Neural cell (in vitro differentiated cells): ENCODE measurements at regions not wholly inside any gene's neighbourhood (a gene's known extent, or its start where the extent isn't known, plus 50 kb on each side); places are given as distances from the start of the nearest gene placed in this dataset.

Experiments used
- CTCF ChIP-seq: fragments of 450-650 bp; IDR thresholded peaks from 2 replicates; pipeline ENCODE4 v1.5.1; 2014; ENCODE audit warnings: antibody characterized with exemption, mild to moderate bottlenecking, moderate library complexity; ENCODE audit not compliant: poor library complexity, severe bottlenecking
- SMC3 ChIP-seq: fragments of 450-650 bp; conservative IDR thresholded peaks from 2 replicates; pipeline ENCODE4 v1.6.1; 2014; ENCODE audit warnings: antibody characterized with exemption, mild to moderate bottlenecking, moderate library complexity; ENCODE audit not compliant: poor library complexity

GRCh38 chr9:107671588-107671987 lies 182.0 kb upstream of the KLF4 start:
- TF ChIP-seq CTCF (no peak), SMC3 (no peak)
